Astrocyte of the cerebellum (primary cell): ENCODE measurements at regions not wholly inside any gene's neighbourhood (a gene's known extent, or its start where the extent isn't known, plus 50 kb on each side); places are given as distances from the start of the nearest gene placed in this dataset.

Experiments
- DNase-seq: peaks from one replicate; pipeline ENCODE4 v3.0.0-alpha.2; 2011; ENCODE audit warnings: low read depth
- H3K4me3 ChIP-seq: 2 replicates; pipeline ENCODE4 v1.5.1; 2011; ENCODE audit warnings: mild to moderate bottlenecking, low read depth, low read length, moderate library complexity
- CTCF ChIP-seq: IDR thresholded peaks from 2 replicates; pipeline ENCODE4 v1.5.1; 2012; ENCODE audit warnings: low read length, low read depth, moderate library complexity, mild to moderate bottlenecking; ENCODE audit errors: missing control alignments
- in situ Hi-C: cut with HindIII; loops from 2 replicates; pipeline ENCODE4 v1.10.0; 2017; ENCODE audit warnings: low sequenced_read_pairs

GRCh38 chr1:243996223-243996622, 54.9 kb upstream of the ZBTB18 start:
- in situ Hi-C loops: no loop called here
- no peak overlapping the region for H3K4me3 ChIP-seq
- DNase-seq: no peak
- no peak for TF ChIP-seq CTCF

DNA sequence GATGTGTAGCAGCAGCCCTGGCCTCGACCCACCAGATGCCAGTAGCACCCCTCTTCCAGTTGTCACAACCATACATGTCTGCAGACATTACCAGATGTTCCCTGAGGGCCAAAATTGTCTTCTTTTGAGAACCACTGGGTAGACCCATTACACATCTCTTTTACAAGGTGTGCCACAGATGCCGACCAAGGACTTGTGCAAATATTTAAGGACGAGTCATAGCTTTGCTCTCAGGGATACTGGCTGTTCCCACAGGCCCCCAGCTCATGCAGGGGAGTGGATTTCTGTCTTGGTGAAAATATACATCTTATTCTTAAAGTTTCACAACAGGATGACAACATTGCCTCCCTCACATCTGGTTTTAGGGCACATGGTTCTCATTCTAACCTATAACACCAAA, 59.4 kb upstream of the ZBTB18 start:
- no peak overlapping the region for H3K4me3 ChIP-seq
- in situ Hi-C loops: no loop called here
- TF ChIP-seq CTCF: no peak
- no peak for DNase-seq

- no peak for DNase-seq
- no peak overlapping the region for H3K4me3 ChIP-seq
- in situ Hi-C loops: no loop called here
- TF ChIP-seq CTCF: no peak
Measured at GRCh38 chr1:243984788-243985187, 66.3 kb upstream of the ZBTB18 start.

DNA sequence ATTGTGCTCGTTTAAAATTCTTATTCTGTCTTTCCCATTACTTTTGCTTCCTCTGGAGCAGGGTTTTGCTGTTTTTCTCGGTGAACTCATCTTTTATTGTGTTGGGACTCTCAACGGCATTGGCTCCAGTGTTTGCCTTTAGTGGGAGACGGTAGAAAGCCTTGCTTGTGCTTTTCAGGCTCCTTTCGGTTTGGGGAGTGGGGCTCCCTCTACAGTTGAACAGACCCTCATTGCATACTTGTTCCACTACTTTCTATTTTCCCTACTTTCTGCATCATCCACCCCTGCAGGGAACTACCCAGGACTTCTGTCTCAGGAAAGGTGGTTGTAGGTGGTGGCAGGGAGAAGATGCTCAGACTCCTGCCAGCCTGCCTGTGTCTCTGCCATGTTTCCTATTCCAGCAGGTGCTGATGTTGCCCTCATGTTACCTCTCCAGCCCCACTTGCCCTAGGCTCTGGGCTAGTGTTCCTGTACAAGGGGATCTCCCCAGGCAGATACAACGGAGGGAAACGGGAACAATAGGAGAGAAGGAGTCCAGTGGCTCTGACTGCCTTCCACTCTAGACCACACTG, 68.5 kb upstream of the ZBTB18 start:
- peak; percentile 33 for TF ChIP-seq CTCF
- DNase-seq: no peak
- in situ Hi-C loops: no loop called here
- no peak overlapping the region for H3K4me3 ChIP-seq

DNA sequence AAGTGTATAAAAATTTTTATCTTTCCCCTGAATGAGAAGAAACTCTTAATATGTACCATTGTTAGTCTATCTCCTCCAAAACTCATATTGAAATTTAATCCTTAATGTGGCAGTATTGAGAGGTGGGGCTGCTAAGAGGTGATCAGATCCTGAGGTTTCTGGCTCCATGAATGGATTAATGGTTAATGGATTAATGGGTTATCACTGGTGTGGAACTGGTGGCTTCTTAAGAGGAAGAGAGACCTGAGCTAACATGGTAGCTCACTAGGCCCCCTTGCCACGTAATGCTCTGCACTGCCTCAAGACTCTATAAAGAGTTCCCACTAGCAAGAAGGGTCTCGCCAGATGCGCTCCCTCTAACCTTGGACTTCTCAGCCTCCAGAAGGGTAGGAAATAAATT, 70.6 kb upstream of the ZBTB18 start:
- TF ChIP-seq CTCF: no peak
- in situ Hi-C loops: no loop called here
- no peak overlapping the region for H3K4me3 ChIP-seq
- DNase-seq: no peak

DNA sequence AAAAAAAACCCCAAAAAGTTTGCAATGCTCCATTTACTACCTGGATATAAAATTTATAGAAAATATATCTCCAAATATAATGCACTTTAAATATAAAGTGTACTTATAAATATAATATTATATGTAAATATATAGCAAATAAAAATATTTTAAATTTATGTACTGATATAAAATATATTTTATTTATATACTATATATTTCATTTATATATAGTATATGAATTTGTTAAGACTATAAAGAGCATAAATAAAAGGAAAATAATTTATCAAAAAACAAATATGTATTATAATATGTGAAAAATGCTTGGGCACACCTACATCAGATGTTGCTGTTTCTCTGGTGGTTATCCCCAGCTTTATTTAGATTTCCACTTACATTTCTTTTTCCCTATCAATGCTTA, 71.0 kb upstream of the ZBTB18 start:
- TF ChIP-seq CTCF: no peak
- DNase-seq: no peak
- H3K4me3 ChIP-seq: no peak overlapping the region
- in situ Hi-C loops: no loop called here

DNA sequence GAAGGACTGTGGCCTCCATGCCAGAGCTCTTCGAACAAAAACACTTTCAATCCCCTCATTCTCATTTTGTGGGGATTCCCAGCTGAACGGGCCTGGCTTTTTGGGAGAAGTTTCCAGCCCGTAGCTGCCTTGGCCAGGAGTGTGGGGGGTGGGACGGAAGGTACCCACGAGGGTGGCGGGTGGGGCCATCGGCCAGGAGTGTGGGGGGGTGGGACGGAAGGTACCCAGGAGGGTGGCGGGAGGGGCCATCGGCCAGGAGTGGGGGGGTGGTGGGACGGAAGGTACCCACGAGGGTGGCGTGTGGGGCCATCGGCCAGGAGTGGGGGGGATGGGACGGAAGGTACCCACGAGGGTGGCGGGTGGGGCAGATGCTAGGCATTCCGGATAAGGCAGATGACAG, 71.7 kb upstream of the ZBTB18 start:
- DNase-seq: no peak
- TF ChIP-seq CTCF: no peak
- in situ Hi-C loops: no loop called here
- no peak overlapping the region for H3K4me3 ChIP-seq
